ENCODE measurements at regions not wholly inside any gene's neighbourhood (a gene's known extent, or its start where the extent isn't known, plus 50 kb on each side); places are given as distances from the start of the nearest gene placed in this dataset.

GRCh38 chr6:2563635-2564034, 187.1 kb downstream of the MYLK4 start:
- TF ChIP-seq CTCF (IDR thresholded peaks at IDR 0.05) (no peak), POLR2A (IDR thresholded peaks at IDR 0.05) (no peak)
